GM21619 (cell line): ENCODE measurements at regions not wholly inside any gene's neighbourhood (a gene's known extent, or its start where the extent isn't known, plus 50 kb on each side); places are given as distances from the start of the nearest gene placed in this dataset.

ENCODE experiments used
- ATAC-seq: cut with Tn5 transposase; IDR thresholded peaks from one replicate; pipeline ENCODE4 v1.9.1; 2021; ENCODE audit not compliant: unreplicated experiment

DNA sequence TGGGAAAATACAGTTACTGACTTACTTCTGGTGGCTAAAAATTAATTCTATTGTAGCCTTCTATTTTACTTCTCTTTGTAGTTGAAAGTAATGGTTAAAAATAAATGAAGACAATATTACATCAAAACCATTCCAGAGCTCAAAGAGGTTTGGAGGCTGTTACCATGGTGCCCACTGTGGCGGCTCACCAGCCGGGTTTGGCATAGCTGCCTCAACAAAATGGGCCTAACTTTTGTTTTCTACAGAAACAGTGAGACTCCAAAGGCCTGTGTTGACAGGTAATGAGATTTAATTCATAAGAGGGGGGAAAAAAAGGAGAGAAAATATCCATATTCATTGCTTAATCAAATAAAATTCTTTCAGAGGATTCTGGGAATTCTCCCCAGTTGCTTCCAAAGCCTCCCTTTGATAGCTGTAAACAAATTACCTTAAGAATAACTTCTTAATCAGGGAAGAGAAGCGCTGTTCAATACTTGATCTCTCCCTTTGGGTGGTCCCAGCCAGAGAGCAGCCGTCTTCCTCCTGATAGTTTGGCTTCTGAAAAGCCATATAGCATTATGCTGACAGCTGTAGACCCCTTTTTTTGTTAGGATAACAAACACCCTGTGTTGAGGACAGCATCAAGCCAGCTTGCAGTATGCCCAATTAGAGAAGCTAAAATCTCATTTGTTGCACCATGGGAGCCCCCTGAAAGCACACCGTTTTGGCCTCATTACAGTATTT, 266.8 kb downstream of the NEDD1 start:
- ATAC-seq, result no peak

DNA sequence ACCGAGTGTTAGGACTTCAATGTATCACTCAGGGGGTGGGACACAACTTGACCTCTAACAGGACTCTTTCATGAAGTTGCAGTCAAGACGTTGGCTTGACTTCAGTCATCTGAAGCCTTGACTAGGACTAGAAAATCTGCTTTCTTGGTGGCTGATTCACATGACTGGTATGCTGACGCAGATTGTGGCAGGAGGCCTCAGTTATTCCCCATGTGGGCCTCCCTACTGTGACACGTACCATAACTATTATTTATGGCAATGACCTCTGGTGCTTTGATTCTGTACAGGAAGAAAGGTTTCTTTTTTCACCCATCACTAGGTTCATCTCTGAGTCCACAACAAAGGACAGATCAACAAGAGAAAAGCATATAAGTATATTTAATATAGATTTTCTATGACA, 270.4 kb downstream of the NEDD1 start:
- no peak for ATAC-seq

GRCh38 chr12:97181571-97182265, 274.7 kb downstream of the NEDD1 start:
- no peak for ATAC-seq

DNA sequence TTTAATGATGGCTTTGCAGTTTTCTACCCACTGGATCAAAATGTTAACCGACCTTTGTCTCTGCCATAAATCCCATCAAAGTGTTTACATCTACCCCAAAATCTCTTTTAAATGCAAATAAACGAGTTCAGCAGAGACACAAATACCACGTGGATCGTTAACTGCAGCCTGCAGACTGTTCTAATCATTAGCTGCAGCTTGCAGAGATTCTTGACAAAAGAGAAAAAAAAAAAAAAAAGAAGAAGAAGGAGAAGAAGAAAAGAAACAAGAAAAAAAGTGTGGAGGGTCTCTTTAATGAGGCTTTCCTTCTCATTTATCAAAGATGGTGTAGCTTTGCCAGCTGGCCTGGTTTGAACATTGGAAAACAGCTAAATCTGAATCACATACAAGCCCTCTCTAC, 275.7 kb downstream of the NEDD1 start:
- ATAC-seq, result no peak

DNA sequence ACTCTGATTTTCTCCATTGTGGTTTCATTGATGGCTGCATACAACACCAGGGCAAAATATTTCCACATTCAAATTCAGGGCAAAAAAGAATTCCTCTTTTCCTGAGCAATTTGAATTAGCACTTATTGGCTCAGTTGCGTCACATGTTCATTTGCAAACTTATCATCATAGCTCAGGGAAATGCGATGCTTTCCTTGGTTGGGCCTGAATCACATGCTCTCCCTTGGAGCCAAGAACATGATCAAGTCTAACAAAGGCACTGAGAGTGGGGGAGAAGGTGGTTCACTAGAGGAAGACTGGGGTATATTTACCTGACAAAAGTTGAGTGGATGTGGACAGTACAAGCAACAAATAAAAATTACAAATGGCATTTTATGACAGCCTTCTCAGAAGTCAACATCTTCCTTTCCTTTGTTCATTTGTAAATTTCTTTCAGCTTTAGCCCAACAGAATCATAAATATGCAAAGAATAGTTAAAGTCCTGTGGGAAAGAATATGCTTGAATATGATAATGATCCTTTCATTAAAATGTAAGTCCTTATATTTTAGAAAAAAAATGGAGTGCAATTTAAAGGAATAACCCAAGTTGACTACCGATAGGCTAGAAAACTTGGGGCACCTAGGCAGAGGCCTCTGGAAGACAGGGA, 277.2 kb downstream of the NEDD1 start:
- ATAC-seq, result no peak

DNA sequence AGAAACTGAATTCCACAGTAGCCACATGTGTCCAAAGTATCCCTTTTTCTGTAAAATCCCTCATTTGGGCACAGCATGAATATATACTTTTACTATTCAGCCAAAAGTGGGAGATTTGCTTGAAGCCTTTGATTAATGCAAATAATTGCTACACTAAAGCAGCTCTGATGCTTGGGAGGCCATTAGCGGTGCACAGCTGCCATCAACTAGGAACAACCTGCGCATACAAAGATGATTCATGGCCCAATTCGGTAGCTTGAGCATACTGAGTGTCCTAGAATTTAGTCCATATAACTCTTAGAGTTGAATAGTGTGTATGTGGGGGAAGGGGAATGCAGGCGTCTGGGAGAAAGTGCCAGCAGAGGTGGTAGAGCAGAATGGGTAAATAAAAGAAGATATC, 277.0 kb upstream of the RMST start:
- no peak for ATAC-seq

- no peak for ATAC-seq
These were observed 268.1 kb upstream of the RMST start for GRCh38 chr12:97194546-97194945.

DNA sequence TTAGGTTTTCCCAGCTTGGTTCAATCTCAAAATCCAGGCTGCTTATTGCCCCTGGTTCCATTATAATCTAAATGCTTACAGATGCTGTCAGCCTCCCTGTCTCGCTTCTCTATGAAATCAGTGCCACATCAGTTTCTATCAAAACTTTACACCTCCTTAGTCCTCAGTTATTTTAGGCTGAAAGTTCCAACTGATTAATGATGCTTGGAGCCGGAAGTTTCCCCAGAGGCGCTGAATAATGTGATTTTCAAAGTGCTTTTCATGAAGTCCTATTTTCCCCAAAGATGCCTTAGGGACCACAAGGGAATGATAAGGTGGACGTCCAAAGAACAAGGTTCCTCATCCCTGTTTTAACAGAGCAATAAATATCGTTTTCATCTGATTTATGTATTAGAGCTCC, 262.4 kb upstream of the RMST start:
- ATAC-seq, result no peak

- ATAC-seq, result no peak
These were observed 259.2 kb upstream of the RMST start for GRCh38 chr12:97203408-97203807.

- ATAC-seq, result no peak
These were observed 252.6 kb upstream of the RMST start for GRCh38 chr12:97209997-97210396.

GRCh38 chr12:97211416-97211930, 251.1 kb upstream of the RMST start:
- no peak for ATAC-seq

GRCh38 chr12:97216848-97217247, 245.8 kb upstream of the RMST start:
- ATAC-seq, result no peak

DNA sequence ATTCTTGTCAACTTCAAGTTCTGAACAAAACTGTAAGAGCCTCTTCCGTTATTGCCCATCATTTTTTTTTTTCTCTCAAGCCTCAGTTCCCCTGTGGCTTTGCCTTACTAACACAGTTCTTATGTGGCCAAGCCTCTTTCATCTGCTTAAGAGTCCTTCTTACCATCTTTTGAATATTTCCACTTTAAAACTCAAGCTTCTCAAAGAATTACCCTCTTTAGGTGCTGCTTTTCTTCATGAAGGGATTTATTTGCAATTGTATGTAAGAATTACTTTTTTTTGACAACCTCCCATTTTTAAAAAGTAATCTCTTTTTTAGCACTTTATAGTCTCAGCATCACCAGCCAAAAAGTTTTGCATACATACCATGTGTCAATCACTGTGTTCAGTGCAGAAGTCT, 240.2 kb upstream of the RMST start:
- ATAC-seq, result no peak

DNA sequence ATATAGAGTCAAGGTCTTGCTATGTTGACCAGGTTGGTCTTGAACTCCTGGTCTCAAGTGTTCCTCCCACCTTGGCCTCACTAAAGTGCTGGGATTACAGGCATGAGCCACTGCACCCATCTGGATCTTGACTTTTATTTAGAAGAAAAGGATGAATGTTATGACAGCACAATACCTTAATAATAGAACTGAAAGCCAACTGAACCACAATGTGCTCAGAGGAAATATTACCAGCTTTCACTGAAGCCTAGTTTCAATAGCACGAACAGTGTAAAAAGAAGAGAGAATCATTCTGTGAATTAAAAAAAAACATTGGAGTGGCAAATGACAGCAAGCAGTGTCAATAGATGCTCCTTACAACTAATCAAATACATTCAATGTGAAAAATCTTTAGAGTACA, 239.2 kb upstream of the RMST start:
- no peak for ATAC-seq

GRCh38 chr12:97229004-97229403, 233.6 kb upstream of the RMST start:
- ATAC-seq, result no peak

GRCh38 chr12:97235102-97235501, 227.5 kb upstream of the RMST start:
- ATAC-seq, result no peak

DNA sequence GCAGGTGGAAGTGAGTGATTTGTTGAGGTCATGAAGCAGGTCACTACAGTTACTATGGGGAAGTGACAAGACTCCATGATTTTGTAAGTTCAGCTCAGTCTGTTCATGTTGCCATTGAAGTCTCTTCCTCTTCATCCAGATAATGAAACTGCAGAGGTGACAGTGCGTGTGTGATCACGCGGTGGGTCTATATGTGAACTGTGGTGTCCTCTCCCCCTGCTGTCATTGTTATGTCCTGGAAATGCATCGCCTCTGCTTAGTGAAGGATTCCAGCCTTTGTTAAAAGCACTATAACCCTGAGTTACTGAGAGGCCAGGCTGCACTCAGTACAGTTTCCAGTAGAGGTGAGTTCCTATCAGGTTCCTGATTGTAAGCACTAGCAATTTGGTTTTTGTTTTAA, 216.2 kb upstream of the RMST start:
- no peak for ATAC-seq

DNA sequence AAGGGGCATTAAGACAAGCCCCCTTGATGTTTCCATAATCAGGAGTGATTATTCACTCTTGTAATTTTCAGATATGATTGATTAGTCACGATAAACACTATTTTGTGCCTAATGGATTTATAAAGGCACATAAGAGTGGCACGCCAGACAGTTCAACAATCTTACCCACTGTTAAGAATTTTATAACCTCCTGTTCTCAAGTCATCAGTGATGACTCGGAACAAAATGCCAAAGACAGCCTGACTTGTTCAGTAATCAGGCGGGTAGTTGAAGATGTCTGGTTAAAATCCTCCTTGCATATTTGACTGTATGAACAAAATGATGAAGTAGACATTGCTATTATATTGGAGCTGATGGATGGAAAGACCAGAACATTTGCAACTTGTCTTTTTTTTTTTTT, 212.1 kb upstream of the RMST start:
- ATAC-seq, result no peak

DNA sequence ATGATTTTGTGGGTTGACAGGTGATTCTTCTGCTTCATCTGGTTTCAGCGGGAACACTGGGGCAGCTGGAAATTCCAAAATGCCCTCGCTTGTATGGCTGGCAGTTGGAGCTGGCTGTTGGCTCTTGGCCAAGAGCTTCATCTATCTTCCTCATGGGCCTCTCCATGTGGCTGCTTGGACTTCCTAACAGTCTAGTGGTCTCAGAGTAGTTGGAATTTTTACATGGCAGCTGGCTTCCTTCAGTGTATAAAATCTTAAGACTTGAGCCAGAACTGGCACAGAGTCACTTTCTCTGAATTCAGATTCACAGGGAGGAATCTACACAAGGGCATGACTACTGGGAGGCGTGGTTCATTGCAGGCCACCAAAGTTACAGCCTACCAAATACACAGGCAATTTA, 204.9 kb upstream of the RMST start:
- no peak for ATAC-seq

DNA sequence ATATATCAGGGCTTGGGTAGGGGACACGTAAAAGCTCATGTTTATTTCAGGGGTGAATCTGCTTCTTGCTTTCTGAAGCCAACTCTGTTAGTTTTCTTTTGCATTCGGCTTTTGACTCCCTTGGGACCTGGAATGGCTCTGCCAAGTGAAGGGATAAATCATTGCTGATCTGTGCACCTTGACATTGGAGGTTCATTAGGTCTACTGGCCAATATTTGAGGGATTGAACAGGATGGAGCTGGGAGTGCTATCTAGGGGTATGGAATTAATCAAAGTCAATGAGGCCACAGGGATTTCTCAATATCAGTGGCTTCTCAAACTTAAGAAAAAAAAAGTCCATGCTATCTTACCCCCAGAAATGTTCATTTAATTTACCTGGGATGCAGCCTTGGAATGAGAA, 203.5 kb upstream of the RMST start:
- no peak for ATAC-seq

DNA sequence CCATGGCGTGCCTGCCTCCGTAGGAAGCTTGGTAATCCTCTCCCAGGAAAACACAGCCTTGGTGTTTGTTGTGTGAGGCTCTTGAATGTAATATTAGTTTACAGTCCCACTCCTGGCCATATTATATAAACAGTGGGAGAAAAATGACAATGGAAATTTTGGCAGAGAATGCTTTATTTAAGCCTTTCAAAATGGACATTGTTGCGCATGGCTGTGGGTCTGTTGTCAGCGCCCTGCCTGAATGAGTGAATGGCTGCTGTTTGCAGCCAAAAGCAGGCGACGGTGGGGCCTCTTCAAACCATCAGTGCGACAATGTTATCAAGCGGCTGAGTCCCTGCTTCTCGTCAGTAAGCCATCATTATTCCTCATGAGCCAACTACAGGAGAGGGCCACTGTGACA, 201.8 kb upstream of the RMST start:
- no peak for ATAC-seq

GRCh38 chr12:97267166-97267565, 195.4 kb upstream of the RMST start:
- ATAC-seq, result no peak
